ENCODE measurements at regions not wholly inside any gene's neighbourhood (a gene's known extent, or its start where the extent isn't known, plus 50 kb on each side); places are given as distances from the start of the nearest gene placed in this dataset.

DNA sequence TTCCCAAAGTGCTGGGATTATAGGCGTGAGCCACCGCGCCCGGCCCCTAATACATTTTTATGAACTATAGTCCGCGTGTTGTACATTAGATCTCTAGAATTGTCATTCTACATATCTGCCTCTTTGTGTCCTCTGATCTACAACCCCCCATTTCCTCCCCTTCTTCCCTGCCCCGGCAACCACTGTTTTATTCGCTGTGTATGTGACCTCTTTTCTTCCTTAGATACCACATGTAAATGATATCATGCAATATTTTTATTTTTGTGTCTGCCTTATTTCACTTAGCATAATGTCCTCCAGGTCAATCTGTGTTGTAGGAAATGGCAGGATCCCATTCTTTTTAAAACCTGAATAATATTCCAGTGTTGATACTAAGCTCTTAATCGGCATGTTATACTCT is 99.5 kb upstream of the NRIP1 start:
- TF ChIP-seq RFX5 (IDR thresholded peaks at IDR 0.05; ENCODE audit: low read depth, low read length) (no peak), POLR2A (IDR thresholded peaks at IDR 0.05; ENCODE audit: low read depth, low read length) (no peak)
- TF ChIP-seq, protein P1, sequence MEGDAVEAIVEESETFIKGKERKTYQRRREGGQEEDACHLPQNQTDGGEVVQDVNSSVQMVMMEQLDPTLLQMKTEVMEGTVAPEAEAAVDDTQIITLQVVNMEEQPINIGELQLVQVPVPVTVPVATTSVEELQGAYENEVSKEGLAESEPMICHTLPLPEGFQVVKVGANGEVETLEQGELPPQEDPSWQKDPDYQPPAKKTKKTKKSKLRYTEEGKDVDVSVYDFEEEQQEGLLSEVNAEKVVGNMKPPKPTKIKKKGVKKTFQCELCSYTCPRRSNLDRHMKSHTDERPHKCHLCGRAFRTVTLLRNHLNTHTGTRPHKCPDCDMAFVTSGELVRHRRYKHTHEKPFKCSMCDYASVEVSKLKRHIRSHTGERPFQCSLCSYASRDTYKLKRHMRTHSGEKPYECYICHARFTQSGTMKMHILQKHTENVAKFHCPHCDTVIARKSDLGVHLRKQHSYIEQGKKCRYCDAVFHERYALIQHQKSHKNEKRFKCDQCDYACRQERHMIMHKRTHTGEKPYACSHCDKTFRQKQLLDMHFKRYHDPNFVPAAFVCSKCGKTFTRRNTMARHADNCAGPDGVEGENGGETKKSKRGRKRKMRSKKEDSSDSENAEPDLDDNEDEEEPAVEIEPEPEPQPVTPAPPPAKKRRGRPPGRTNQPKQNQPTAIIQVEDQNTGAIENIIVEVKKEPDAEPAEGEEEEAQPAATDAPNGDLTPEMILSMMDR (conservative IDR thresholded peaks at IDR 0.05; ENCODE audit: low read depth, low read length) = no peak
- TF ChIP-seq, protein P2, sequence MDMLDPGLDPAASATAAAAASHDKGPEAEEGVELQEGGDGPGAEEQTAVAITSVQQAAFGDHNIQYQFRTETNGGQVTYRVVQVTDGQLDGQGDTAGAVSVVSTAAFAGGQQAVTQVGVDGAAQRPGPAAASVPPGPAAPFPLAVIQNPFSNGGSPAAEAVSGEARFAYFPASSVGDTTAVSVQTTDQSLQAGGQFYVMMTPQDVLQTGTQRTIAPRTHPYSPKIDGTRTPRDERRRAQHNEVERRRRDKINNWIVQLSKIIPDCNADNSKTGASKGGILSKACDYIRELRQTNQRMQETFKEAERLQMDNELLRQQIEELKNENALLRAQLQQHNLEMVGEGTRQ (IDR thresholded peaks at IDR 0.05; ENCODE audit: low read depth, low read length) = no peak

Data from IMR-90 (cell line).